ENCODE measurements at regions not wholly inside any gene's neighbourhood (a gene's known extent, or its start where the extent isn't known, plus 50 kb on each side); places are given as distances from the start of the nearest gene placed in this dataset.
A peak's percentile ranks its signal among the peaks of the same experiment; 100 is the strongest.

DNA sequence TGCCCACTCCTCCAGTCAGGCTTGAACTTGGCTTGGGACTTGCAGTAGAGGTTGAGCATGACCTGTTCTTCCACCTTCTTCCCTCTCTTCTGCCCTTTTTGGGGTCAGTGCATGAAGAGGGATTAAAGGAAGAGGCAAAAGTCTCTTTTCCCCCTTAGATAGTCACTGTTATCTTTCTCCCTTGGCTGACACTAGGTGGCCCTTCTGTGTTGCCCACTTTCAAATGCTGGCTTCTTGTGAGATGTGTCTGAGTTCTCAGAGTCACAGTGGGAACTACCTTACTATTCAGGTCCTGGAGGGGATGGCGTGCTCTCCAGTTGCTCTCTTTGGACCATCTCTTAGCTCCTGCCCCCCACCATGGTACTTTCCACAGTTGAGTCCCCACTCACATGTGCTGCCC lies 73.6 kb downstream of the GPR65 start:
- H3K36me3 ChIP-seq (ENCODE audit: control insufficient read depth in 2 of 4, insufficient read depth in 4 of 4, low read length in 3 of 4): no peaks in the 10 kb centered on the region
- no peak overlapping the region for H3K18ac ChIP-seq (ENCODE audit: extremely low read depth, low read length)
- no peak overlapping the region for H4K5ac ChIP-seq (ENCODE audit: insufficient read length, low read depth, low read length)
- no peaks in the 10 kb centered on the region for H3K79me2 ChIP-seq (ENCODE audit: control insufficient read depth in 1 of 2, insufficient read depth in 2 of 2, low read length in 2 of 2)
- H3K79me1 ChIP-seq (ENCODE audit: low read depth, low read length): no peaks in the 10 kb centered on the region
- no peak overlapping the region for H3K23ac ChIP-seq (ENCODE audit: insufficient read length)
- H3K9ac ChIP-seq (replicated peaks in 1 of 4; ENCODE audit: extremely low read depth in 1 of 4, low read depth in 3 of 4, low read length in 3 of 4): no peak overlapping the region
- H3K4me3 ChIP-seq (ENCODE audit: extremely low read depth in 1 of 4, insufficient read depth in 2 of 4, low read depth in 3 of 4, low read length in 4 of 4): no peak overlapping the region
- ChIA-PET POLR2A (ENCODE audit: partially characterized antibody) (no interaction called here), CTCF (ENCODE audit: partially characterized antibody) (interaction anchor here (1.3 kb wide), 2 partner anchors 9 to 90 kb away, joined by 3 to 4 read pairs; no protein-coding TSS in a partner anchor)
- no peak overlapping the region for H2BK15ac ChIP-seq (ENCODE audit: low read length)
- no peak overlapping the region for H3K4me2 ChIP-seq (ENCODE audit: insufficient read depth in 1 of 2, low read depth in 2 of 2, low read length in 2 of 2)
- FAIRE-seq (no peak), DNase-seq (ENCODE audit: low read depth in 1 of 2, low spot score in 2 of 2) (no peak)
- no peak overlapping the region for H2BK120ac ChIP-seq (replicated peaks; ENCODE audit: low read depth, low read length)
- no peak overlapping the region for H2BK5ac ChIP-seq (ENCODE audit: low read depth, low read length)
- WGBS, 2 experiments (ENCODE audit: extremely low coverage in 1 of 2, insufficient coverage in 1 of 2, insufficient read length in 1 of 2, insufficient replicate concordance in 2 of 2, low coverage in 1 of 2, low lambda C conversion rate in 2 of 2, missing lambda C conversion rate in 1 of 2): 93% methylated on average over 1 of the region's 1 CpG; no CpG with 5 or more reads in 1 of the 2 experiments
- no peak overlapping the region for H3K27ac ChIP-seq (ENCODE audit: low read depth, low read length)
- no peak overlapping the region for H3K14ac ChIP-seq (ENCODE audit: insufficient read length)
- H2BK20ac ChIP-seq (ENCODE audit: low read length): no peak overlapping the region
- H3K9me3 ChIP-seq (ENCODE audit: insufficient read depth in 2 of 2, low read depth in 1 of 2, low read length in 1 of 2): no peaks in the 10 kb centered on the region
- H2AK5ac ChIP-seq (ENCODE audit: low read depth, low read length): no peak overlapping the region
- no peaks in the 10 kb centered on the region for H4K20me1 ChIP-seq (replicated peaks in 1 of 2; ENCODE audit: control insufficient read depth in 1 of 2, insufficient read depth in 2 of 2, low read length in 2 of 2)
- no peak overlapping the region for H4K91ac ChIP-seq (replicated peaks; ENCODE audit: insufficient read length, low read length)
- no peaks in the 10 kb centered on the region for H3K23me2 ChIP-seq (ENCODE audit: low read depth, low read length)
- H3K4me1 ChIP-seq (replicated peaks in 1 of 4; ENCODE audit: control insufficient read depth in 3 of 4, insufficient read depth in 4 of 4, low read length in 3 of 4): no peaks in the 10 kb centered on the region
- H2BK12ac ChIP-seq (ENCODE audit: low read depth, low read length): no peak overlapping the region
- no peaks in the 10 kb centered on the region for H3K27me3 ChIP-seq (replicated peaks in 1 of 4; ENCODE audit: control insufficient read depth in 3 of 4, extremely low read depth in 1 of 4, insufficient read depth in 3 of 4, low read length in 3 of 4)
- no peak overlapping the region for H4K8ac ChIP-seq (ENCODE audit: extremely low read depth, insufficient read depth, low read length)
- H3K4ac ChIP-seq (replicated peaks; ENCODE audit: insufficient read length, low read depth, low read length): no peak overlapping the region
- no peak overlapping the region for H2AFZ ChIP-seq (ENCODE audit: low read length)
- H3K56ac ChIP-seq (replicated peaks; ENCODE audit: insufficient read length, low read depth, low read length): no peak overlapping the region
- TF ChIP-seq CTBP2 (IDR thresholded peaks at IDR 0.05; ENCODE audit: borderline replicate concordance, insufficient read depth, insufficient read length, low read length) (no peak), TAF7 (optimal IDR thresholded peaks at IDR 0.05; ENCODE audit: borderline replicate concordance, low read depth, low read length) (no peak), SP1 (IDR thresholded peaks at IDR 0.05; ENCODE audit: low read depth, low read length) (no peak), CTCF (IDR thresholded peaks at IDR 0.05; ENCODE audit: control extremely low read depth in 1 of 3, insufficient read depth in 1 of 3, low read depth in 1 of 3, low read length in 3 of 3) (peak in 2 of 3 experiments; percentile 9 to 20; a peak in 1 of 4 replicates), MAFK (IDR thresholded peaks at IDR 0.05; ENCODE audit: low read depth, low read length) (no peak), MAX (IDR thresholded peaks at IDR 0.05) (no peak), EGR1 (IDR thresholded peaks at IDR 0.05; ENCODE audit: borderline replicate concordance, low read depth, low read length) (no peak), GABPA (IDR thresholded peaks at IDR 0.05; ENCODE audit: borderline replicate concordance, insufficient read depth, low read length) (no peak), PHF8 (conservative IDR thresholded peaks at IDR 0.05; ENCODE audit: low read depth, low read length) (no peak), SP4 (IDR thresholded peaks at IDR 0.05; ENCODE audit: low read length) (no peak), GTF2F1 (IDR thresholded peaks at IDR 0.05; ENCODE audit: borderline replicate concordance, low read depth, low read length) (no peak), CHD1 (IDR thresholded peaks at IDR 0.05; ENCODE audit: low read depth, low read length) (no peak)
